HEK293 (cell line): ENCODE measurements at regions not wholly inside any gene's neighbourhood (a gene's known extent, or its start where the extent isn't known, plus 50 kb on each side); places are given as distances from the start of the nearest gene placed in this dataset.

Experiments
- CTCF ChIA-PET: fragments of 350-600 bp; formaldehyde crosslinking; extraction: SDS; loops from one replicate; lab custom pipeline; 2021; ENCODE audit warnings: antibody characterized with exemption; lab: Yijun Ruan, JAX
- POLR2A ChIA-PET: fragments of 300-600 bp; formaldehyde crosslinking; extraction: SDS; loops from one replicate; lab custom pipeline; 2020; ENCODE audit warnings: antibody characterized with exemption, inconsistent platforms; lab: Yijun Ruan, JAX
- H3K27ac ChIP-seq: fragments of 200-500 bp; sonication (Bioruptor generic); 2 replicates; pipeline ENCODE4 v1.5.1; 2014; ENCODE audit warnings: low read depth, low read length, control low read depth, inconsistent platforms; ENCODE audit errors: extremely low read depth
- H3K36me3 ChIP-seq, 2 experiments: fragments of 200-500 bp in 1 of 2; sonication (Bioruptor generic) in 1 of 2; 1 replicate in 1 of 2; 2 replicates in 1 of 2; pipeline ENCODE4 v1.5.1; 2014 to 2017; ENCODE audit warnings: inconsistent platforms in 2 of 2, low read length in 2 of 2; ENCODE audit not compliant: control insufficient read depth in 2 of 2, insufficient read depth in 1 of 2
- H3K4me1 ChIP-seq: fragments of 200-500 bp; sonication (Bioruptor generic); 2 replicates; pipeline ENCODE4 v1.5.1; 2014; ENCODE audit warnings: mild to moderate bottlenecking, low read length, inconsistent platforms; ENCODE audit not compliant: control insufficient read depth, insufficient read depth
- H3K4me3 ChIP-seq: 2 replicates; pipeline ENCODE4 v1.5.1; 2011; ENCODE audit warnings: low read depth, mild to moderate bottlenecking, control low read depth, low read length, moderate library complexity
- H3K9me3 ChIP-seq: fragments of 200-500 bp; sonication (Bioruptor generic); 2 replicates; pipeline ENCODE4 v1.5.1; 2014; ENCODE audit warnings: low read depth, low read length, inconsistent platforms; ENCODE audit not compliant: control insufficient read depth, insufficient read depth
- HOXA7 ChIP-seq: sonication (generic); formaldehyde crosslinking; IDR thresholded peaks from 2 replicates; pipeline ENCODE4 v1.8.1; 2022; ENCODE audit warnings: missing genetic modification reagents, borderline replicate concordance
- HOXC10 ChIP-seq: sonication (generic); formaldehyde crosslinking; IDR thresholded peaks from 2 replicates; pipeline ENCODE4 v1.8.1; 2023; ENCODE audit warnings: mild to moderate bottlenecking, missing genetic modification reagents
- KLF10 ChIP-seq: fragments of 450-650 bp; IDR thresholded peaks from 2 replicates; pipeline ENCODE4 v1.5.1; 2018; ENCODE audit warnings: missing biosample characterization, mild to moderate bottlenecking, missing genetic modification characterization
- MYNN ChIP-seq: fragments of 450-650 bp; formaldehyde crosslinking; IDR thresholded peaks from 2 replicates; pipeline ENCODE4 v1.5.1; 2016; ENCODE audit warnings: missing biosample characterization, missing genetic modification characterization, borderline replicate concordance
- REST ChIP-seq: fragments of 450-650 bp; formaldehyde crosslinking; IDR thresholded peaks from 2 replicates; pipeline ENCODE4 v1.5.1; 2016; ENCODE audit warnings: missing biosample characterization, missing genetic modification characterization
- TRIM28 ChIP-seq: IDR thresholded peaks from 2 replicates; pipeline ENCODE4 v1.6.1; 2011; ENCODE audit warnings: low read length, control low read depth, borderline replicate concordance
- YY2 ChIP-seq: fragments of 450-650 bp; formaldehyde crosslinking; IDR thresholded peaks from 2 replicates; pipeline ENCODE4 v1.5.1; 2016; ENCODE audit warnings: missing biosample characterization, missing genetic modification characterization
- ZBTB11 ChIP-seq: fragments of 450-650 bp; formaldehyde crosslinking; conservative IDR thresholded peaks from 2 replicates; pipeline ENCODE4 v1.5.1; 2016; ENCODE audit warnings: low read depth, missing biosample characterization, missing genetic modification characterization
- ZBTB17 ChIP-seq: fragments of 450-650 bp; formaldehyde crosslinking; IDR thresholded peaks from 2 replicates; pipeline ENCODE4 v1.5.1; 2016; ENCODE audit warnings: missing biosample characterization, missing genetic modification characterization
- ZEB2 ChIP-seq: fragments of 450-650 bp; formaldehyde crosslinking; IDR thresholded peaks from 2 replicates; pipeline ENCODE4 v1.5.1; 2016; ENCODE audit warnings: missing biosample characterization, missing genetic modification characterization
- ZFP37 ChIP-seq: fragments of 450-650 bp; formaldehyde crosslinking; IDR thresholded peaks from 2 replicates; pipeline ENCODE4 v1.5.1; 2016; ENCODE audit warnings: missing biosample characterization, missing genetic modification characterization
- ZIC2 ChIP-seq: fragments of 450-650 bp; formaldehyde crosslinking; IDR thresholded peaks from 2 replicates; pipeline ENCODE4 v1.5.1; 2016; ENCODE audit warnings: missing biosample characterization, missing genetic modification characterization
- ZNF112 ChIP-seq: fragments of 450-650 bp; formaldehyde crosslinking; IDR thresholded peaks from 2 replicates; pipeline ENCODE4 v1.5.0; 2017; ENCODE audit warnings: missing biosample characterization, missing genetic modification characterization
- ZNF23 ChIP-seq: fragments of 450-650 bp; formaldehyde crosslinking; IDR thresholded peaks from 2 replicates; pipeline ENCODE4 v1.5.1; 2016; ENCODE audit warnings: missing biosample characterization, missing genetic modification characterization, borderline replicate concordance
- ZNF354C ChIP-seq: fragments of 450-650 bp; formaldehyde crosslinking; IDR thresholded peaks from 2 replicates; pipeline ENCODE4 v1.5.1; 2016; ENCODE audit warnings: missing biosample characterization, missing genetic modification characterization, low read depth, borderline replicate concordance
- ZNF423 ChIP-seq: fragments of 450-650 bp; formaldehyde crosslinking; IDR thresholded peaks from 2 replicates; pipeline ENCODE4 v1.5.1; 2016; ENCODE audit warnings: missing biosample characterization, missing genetic modification characterization
- ZNF558 ChIP-seq: fragments of 450-650 bp; formaldehyde crosslinking; IDR thresholded peaks from 2 replicates; pipeline ENCODE4 v1.5.1; 2016; ENCODE audit warnings: missing biosample characterization, missing genetic modification characterization
- ZNF610 ChIP-seq: fragments of 450-650 bp; formaldehyde crosslinking; IDR thresholded peaks from 2 replicates; pipeline ENCODE4 v1.5.1; 2016; ENCODE audit warnings: missing biosample characterization, missing genetic modification characterization, borderline replicate concordance
- ZNF623 ChIP-seq: fragments of 450-650 bp; formaldehyde crosslinking; IDR thresholded peaks from 2 replicates; pipeline ENCODE4 v1.5.1; 2016; ENCODE audit warnings: missing biosample characterization, missing genetic modification characterization

GRCh38 chr9:91090130-91090410 is 271.6 kb downstream of the AUH start:
- ChIA-PET CTCF (interaction anchor here (0.9 to 1.8 kb wide), 9 partner anchors 9 to 337 kb away, joined by 3 to 12 read pairs (median 4); no protein-coding TSS in a partner anchor), POLR2A (interaction anchor here (1.0 kb wide), 1 partner anchor 10 kb away, joined by 3 read pairs; no protein-coding TSS in a partner anchor)
- TF ChIP-seq ZNF112 (tag by site-specific recombination) (no peak), ZEB2 (no peak), ZBTB17 (tag by site-specific recombination) (no peak), ZFP37 (no peak), TRIM28 (no peak), ZNF23 (tag by site-specific recombination) (no peak), KLF10 (no peak), HOXA7 (CRISPR knock-in tag) (no peak), YY2 (tag by site-specific recombination) (no peak), REST (tag by site-specific recombination) (no peak), ZNF623 (tag by site-specific recombination) (no peak), ZNF354C (tag by site-specific recombination) (no peak), ZNF610 (tag by site-specific recombination) (no peak), ZNF558 (tag by site-specific recombination) (no peak), MYNN (no peak), HOXC10 (no peak)
- no peaks in the 10 kb centered on the region for H3K36me3 ChIP-seq
- no peaks in the 10 kb centered on the region for H3K4me1 ChIP-seq
- H3K27ac ChIP-seq, result no peak overlapping the region
- no peak overlapping the region for H3K4me3 ChIP-seq
- no peaks in the 10 kb centered on the region for H3K9me3 ChIP-seq

- no peak for TF ChIP-seq ZIC2 (tag by site-specific recombination)
- no peak for TF ChIP-seq ZNF610 (tag by site-specific recombination)
- TF ChIP-seq ZNF423, result no peak
- TF ChIP-seq HOXC10, result no peak
- TF ChIP-seq ZBTB11 (tag by site-specific recombination), result no peak
- POLR2A ChIA-PET, result no interaction called here
- CTCF ChIA-PET, result interaction anchor here (0.7 kb wide), 1 partner anchor 608 kb away, joined by 3 read pairs; no protein-coding TSS in a partner anchor
- Histone ChIP-seq H3K4me3 (no peak overlapping the region), H3K9me3 (no peaks in the 10 kb centered on the region), H3K36me3 (no peaks in the 10 kb centered on the region), H3K4me1 (no peaks in the 10 kb centered on the region), H3K27ac (no peak overlapping the region)
Observed at GRCh38 chr9:91092214-91092613, 269.5 kb downstream of the AUH start.
